ENCODE measurements at regions not wholly inside any gene's neighbourhood (a gene's known extent, or its start where the extent isn't known, plus 50 kb on each side); places are given as distances from the start of the nearest gene placed in this dataset.

DNA sequence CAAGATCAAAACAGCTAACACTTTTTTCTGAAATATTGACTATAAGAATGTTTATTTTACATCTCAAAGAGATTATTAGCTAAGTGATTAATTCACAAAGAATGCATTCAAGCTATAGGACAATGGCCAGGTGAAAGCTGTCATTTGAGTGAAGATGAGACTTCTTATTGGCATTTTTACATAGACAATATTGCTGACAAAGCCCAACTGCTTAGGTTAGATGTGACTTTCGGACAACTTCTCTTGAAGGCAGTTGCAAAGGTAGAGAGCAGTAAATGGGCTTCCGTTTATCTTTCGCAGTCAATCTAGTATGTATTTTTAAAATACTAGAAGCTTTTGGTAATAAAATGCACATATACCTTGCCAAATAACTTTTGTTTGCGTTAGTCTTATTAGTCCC, 1041.3 kb downstream of the AMY1C start:
- DNase-seq (no peak), FAIRE-seq (no peak)
- Histone ChIP-seq H3K9me3 (ENCODE audit: control insufficient read depth in 2 of 2, insufficient read depth in 1 of 2, low read depth in 1 of 2, low read length in 1 of 2) (no peaks in the 10 kb centered on the region), H3K36me3 (ENCODE audit: control insufficient read depth in 3 of 3, insufficient read depth in 2 of 3, low read depth in 1 of 3, low read length in 3 of 3) (no peaks in the 10 kb centered on the region), H3K27ac (ENCODE audit: low read depth in 1 of 3, low read length in 2 of 3) (no peak overlapping the region), H3K4me3 (ENCODE audit: low read depth in 1 of 3, low read length in 3 of 3) (no peak overlapping the region), H3K4me1 (ENCODE audit: control insufficient read depth in 3 of 3, insufficient read depth in 2 of 3, low read depth in 1 of 3, low read length in 2 of 3) (no peaks in the 10 kb centered on the region), H3K27me3 (ENCODE audit: control insufficient read depth in 3 of 3, insufficient read depth in 3 of 3, low read length in 3 of 3) (no peaks in the 10 kb centered on the region)
- 88 to 97% (median 95%) methylated on average over 4 of the region's 4 CpGs for WGBS, 3 donors

DNA sequence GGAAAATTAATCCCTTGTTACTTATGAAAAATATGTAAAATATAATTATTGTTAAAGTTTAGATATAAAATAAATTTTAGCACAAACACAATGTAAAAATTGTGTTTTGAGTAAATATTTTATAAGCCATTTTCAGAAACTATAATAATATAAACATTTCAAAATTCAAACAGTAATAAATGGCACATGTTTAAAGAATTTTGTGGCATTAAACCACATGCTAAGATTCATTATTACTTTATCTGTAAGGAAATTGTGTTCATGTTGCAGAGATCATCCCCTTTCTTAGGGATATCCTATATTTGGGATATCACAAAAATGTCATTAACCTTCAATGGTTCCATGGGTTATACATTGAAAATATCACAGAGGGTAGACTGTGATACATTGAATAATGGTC, 1044.3 kb downstream of the AMY1C start:
- FAIRE-seq (no peak), DNase-seq (no peak)
- no peaks in the 10 kb centered on the region for H3K36me3 ChIP-seq (ENCODE audit: control insufficient read depth in 3 of 3, insufficient read depth in 2 of 3, low read depth in 1 of 3, low read length in 3 of 3)
- H3K27me3 ChIP-seq (ENCODE audit: control insufficient read depth in 3 of 3, insufficient read depth in 3 of 3, low read length in 3 of 3) = no peaks in the 10 kb centered on the region
- no peak overlapping the region for H3K27ac ChIP-seq (ENCODE audit: low read depth in 1 of 3, low read length in 2 of 3)
- H3K4me3 ChIP-seq (ENCODE audit: low read depth in 1 of 3, low read length in 3 of 3) = no peak overlapping the region
- H3K4me1 ChIP-seq (ENCODE audit: control insufficient read depth in 3 of 3, insufficient read depth in 2 of 3, low read depth in 1 of 3, low read length in 2 of 3) = no peaks in the 10 kb centered on the region
- no peaks in the 10 kb centered on the region for H3K9me3 ChIP-seq (ENCODE audit: control insufficient read depth in 2 of 2, insufficient read depth in 1 of 2, low read depth in 1 of 2, low read length in 1 of 2)

- Histone ChIP-seq H3K27me3 (ENCODE audit: control insufficient read depth in 3 of 3, insufficient read depth in 3 of 3, low read length in 3 of 3) (no peaks in the 10 kb centered on the region), H3K36me3 (ENCODE audit: control insufficient read depth in 3 of 3, insufficient read depth in 2 of 3, low read depth in 1 of 3, low read length in 3 of 3) (no peaks in the 10 kb centered on the region), H3K9me3 (ENCODE audit: control insufficient read depth in 2 of 2, insufficient read depth in 1 of 2, low read depth in 1 of 2, low read length in 1 of 2) (no peaks in the 10 kb centered on the region), H3K4me1 (ENCODE audit: control insufficient read depth in 3 of 3, insufficient read depth in 2 of 3, low read depth in 1 of 3, low read length in 2 of 3) (no peaks in the 10 kb centered on the region), H3K27ac (ENCODE audit: low read depth in 1 of 3, low read length in 2 of 3) (no peak overlapping the region), H3K4me3 (ENCODE audit: low read depth in 1 of 3, low read length in 3 of 3) (no peak overlapping the region)
- no peak for FAIRE-seq
- 86 to 90% (median 89%) methylated on average over 6 of the region's 6 CpGs for WGBS, 3 donors
- no peak for DNase-seq
Observed at GRCh38 chr1:104795931-104796330, 1046.2 kb downstream of the AMY1C start.

- Histone ChIP-seq H3K4me3 (ENCODE audit: low read depth in 1 of 3, low read length in 3 of 3) (no peak overlapping the region), H3K36me3 (ENCODE audit: control insufficient read depth in 3 of 3, insufficient read depth in 2 of 3, low read depth in 1 of 3, low read length in 3 of 3) (no peaks in the 10 kb centered on the region), H3K27me3 (ENCODE audit: control insufficient read depth in 3 of 3, insufficient read depth in 3 of 3, low read length in 3 of 3) (no peaks in the 10 kb centered on the region), H3K27ac (ENCODE audit: low read depth in 1 of 3, low read length in 2 of 3) (no peak overlapping the region), H3K9me3 (ENCODE audit: control insufficient read depth in 2 of 2, insufficient read depth in 1 of 2, low read depth in 1 of 2, low read length in 1 of 2) (no peaks in the 10 kb centered on the region), H3K4me1 (ENCODE audit: control insufficient read depth in 3 of 3, insufficient read depth in 2 of 3, low read depth in 1 of 3, low read length in 2 of 3) (no peaks in the 10 kb centered on the region)
- 12 to 53% (median 24%) methylated on average over 2 of the region's 2 CpGs for WGBS, 3 donors
- peak; percentile 53 for FAIRE-seq
- DNase-seq = peak in 1 of 2 donors; percentile 88
Observed at GRCh38 chr1:104797982-104798381, 1048.3 kb downstream of the AMY1C start.

DNA sequence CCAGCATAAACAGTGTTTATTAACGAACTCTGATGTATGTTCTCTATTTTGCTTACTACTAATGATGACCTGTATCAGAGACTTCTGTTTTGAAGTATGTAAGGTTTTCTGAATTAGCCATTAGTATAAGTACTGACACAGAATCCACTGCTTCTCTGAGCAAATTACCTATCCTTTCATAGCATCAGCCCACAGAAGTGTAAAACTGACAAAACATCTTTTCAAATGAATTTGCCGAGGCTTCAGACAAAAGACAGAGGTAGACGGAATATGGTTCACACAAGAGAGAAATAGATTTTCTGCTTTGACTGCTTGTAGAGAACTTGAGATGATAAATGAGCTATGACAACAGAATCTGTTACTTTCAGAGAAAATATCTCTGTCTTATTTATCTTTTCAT, 1051.6 kb downstream of the AMY1C start:
- DNase-seq (no peak), FAIRE-seq (no peak)
- no peaks in the 10 kb centered on the region for H3K9me3 ChIP-seq (ENCODE audit: control insufficient read depth in 2 of 2, insufficient read depth in 1 of 2, low read depth in 1 of 2, low read length in 1 of 2)
- WGBS, 3 donors = 81 to 89% (median 87%) methylated on average over 3 of the region's 3 CpGs
- H3K4me1 ChIP-seq (ENCODE audit: control insufficient read depth in 3 of 3, insufficient read depth in 2 of 3, low read depth in 1 of 3, low read length in 2 of 3) = no peaks in the 10 kb centered on the region
- H3K4me3 ChIP-seq (ENCODE audit: low read depth in 1 of 3, low read length in 3 of 3) = no peak overlapping the region
- no peaks in the 10 kb centered on the region for H3K36me3 ChIP-seq (ENCODE audit: control insufficient read depth in 3 of 3, insufficient read depth in 2 of 3, low read depth in 1 of 3, low read length in 3 of 3)
- H3K27ac ChIP-seq (ENCODE audit: low read depth in 1 of 3, low read length in 2 of 3) = no peak overlapping the region
- H3K27me3 ChIP-seq (ENCODE audit: control insufficient read depth in 3 of 3, insufficient read depth in 3 of 3, low read length in 3 of 3) = no peaks in the 10 kb centered on the region

- Histone ChIP-seq H3K36me3 (ENCODE audit: control insufficient read depth in 3 of 3, insufficient read depth in 2 of 3, low read depth in 1 of 3, low read length in 3 of 3) (no peaks in the 10 kb centered on the region), H3K27me3 (ENCODE audit: control insufficient read depth in 3 of 3, insufficient read depth in 3 of 3, low read length in 3 of 3) (no peaks in the 10 kb centered on the region), H3K4me1 (ENCODE audit: control insufficient read depth in 3 of 3, insufficient read depth in 2 of 3, low read depth in 1 of 3, low read length in 2 of 3) (no peaks in the 10 kb centered on the region), H3K9me3 (ENCODE audit: control insufficient read depth in 2 of 2, insufficient read depth in 1 of 2, low read depth in 1 of 2, low read length in 1 of 2) (no peaks in the 10 kb centered on the region), H3K4me3 (ENCODE audit: low read depth in 1 of 3, low read length in 3 of 3) (no peak overlapping the region), H3K27ac (ENCODE audit: low read depth in 1 of 3, low read length in 2 of 3) (no peak overlapping the region)
- FAIRE-seq (no peak), DNase-seq (no peak)
- 86 to 87% (median 86%) methylated on average over 2 of the region's 2 CpGs for WGBS, 3 donors
Observed at GRCh38 chr1:104804147-104804546, 1054.4 kb downstream of the AMY1C start.

GRCh38 chr1:104807590-104807989, 1057.9 kb downstream of the AMY1C start:
- H3K9me3 ChIP-seq (ENCODE audit: control insufficient read depth in 2 of 2, insufficient read depth in 1 of 2, low read depth in 1 of 2, low read length in 1 of 2) = peaks cover 0 to 3% of the 10 kb centered on the region in 2 donors
- no peaks in the 10 kb centered on the region for H3K27me3 ChIP-seq (ENCODE audit: control insufficient read depth in 3 of 3, insufficient read depth in 3 of 3, low read length in 3 of 3)
- no peaks in the 10 kb centered on the region for H3K4me1 ChIP-seq (ENCODE audit: control insufficient read depth in 3 of 3, insufficient read depth in 2 of 3, low read depth in 1 of 3, low read length in 2 of 3)
- no peaks in the 10 kb centered on the region for H3K36me3 ChIP-seq (ENCODE audit: control insufficient read depth in 3 of 3, insufficient read depth in 2 of 3, low read depth in 1 of 3, low read length in 3 of 3)
- H3K27ac ChIP-seq (ENCODE audit: low read depth in 1 of 3, low read length in 2 of 3) = no peak overlapping the region
- FAIRE-seq = no peak
- 65 to 89% (median 74%) methylated on average over 2 of the region's 2 CpGs for WGBS, 3 donors
- DNase-seq = no peak
- no peak overlapping the region for H3K4me3 ChIP-seq (ENCODE audit: low read depth in 1 of 3, low read length in 3 of 3)

GRCh38 chr1:104825401-104825800, 1075.7 kb downstream of the AMY1C start:
- no peaks in the 10 kb centered on the region for H3K27me3 ChIP-seq (ENCODE audit: control insufficient read depth in 3 of 3, insufficient read depth in 3 of 3, low read length in 3 of 3)
- no peaks in the 10 kb centered on the region for H3K9me3 ChIP-seq (ENCODE audit: control insufficient read depth in 2 of 2, insufficient read depth in 1 of 2, low read depth in 1 of 2, low read length in 1 of 2)
- WGBS, 3 donors = 44 to 56% (median 52%) methylated on average over 1 of the region's 1 CpG
- no peak for FAIRE-seq
- H3K36me3 ChIP-seq (ENCODE audit: control insufficient read depth in 3 of 3, insufficient read depth in 2 of 3, low read depth in 1 of 3, low read length in 3 of 3) = no peaks in the 10 kb centered on the region
- no peak overlapping the region for H3K27ac ChIP-seq (ENCODE audit: low read depth in 1 of 3, low read length in 2 of 3)
- H3K4me3 ChIP-seq (ENCODE audit: low read depth in 1 of 3, low read length in 3 of 3) = no peak overlapping the region
- DNase-seq = no peak
- H3K4me1 ChIP-seq (ENCODE audit: control insufficient read depth in 3 of 3, insufficient read depth in 2 of 3, low read depth in 1 of 3, low read length in 2 of 3) = no peaks in the 10 kb centered on the region

DNA sequence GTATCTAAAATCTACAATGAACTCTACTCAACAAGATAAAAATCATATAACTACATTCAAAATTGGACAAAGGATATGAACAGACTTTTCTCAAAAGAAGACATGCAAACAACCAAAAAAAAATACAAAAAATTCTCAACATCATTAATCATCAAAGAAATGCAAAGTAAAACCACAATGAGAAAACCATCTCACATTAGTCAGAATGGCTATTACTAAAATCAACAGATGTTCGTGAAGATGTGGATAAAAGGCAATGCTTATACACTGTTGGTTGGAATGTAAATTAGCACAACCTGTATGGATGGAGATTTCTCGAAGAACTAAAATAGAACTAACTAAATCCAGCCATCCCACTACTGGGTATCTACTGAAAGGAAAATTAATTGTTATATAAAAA, 1080.8 kb downstream of the AMY1C start:
- no peaks in the 10 kb centered on the region for H3K36me3 ChIP-seq (ENCODE audit: control insufficient read depth in 3 of 3, insufficient read depth in 2 of 3, low read depth in 1 of 3, low read length in 3 of 3)
- no peak overlapping the region for H3K4me3 ChIP-seq (ENCODE audit: low read depth in 1 of 3, low read length in 3 of 3)
- 85 to 89% (median 87%) methylated on average over 2 of the region's 2 CpGs for WGBS, 3 donors
- no peaks in the 10 kb centered on the region for H3K4me1 ChIP-seq (ENCODE audit: control insufficient read depth in 3 of 3, insufficient read depth in 2 of 3, low read depth in 1 of 3, low read length in 2 of 3)
- FAIRE-seq = no peak
- H3K9me3 ChIP-seq (ENCODE audit: control insufficient read depth in 2 of 2, insufficient read depth in 1 of 2, low read depth in 1 of 2, low read length in 1 of 2) = no peaks in the 10 kb centered on the region
- no peaks in the 10 kb centered on the region for H3K27me3 ChIP-seq (ENCODE audit: control insufficient read depth in 3 of 3, insufficient read depth in 3 of 3, low read length in 3 of 3)
- H3K27ac ChIP-seq (ENCODE audit: low read depth in 1 of 3, low read length in 2 of 3) = no peak overlapping the region
- DNase-seq = no peak
